OCI-LY1 (cell line): ENCODE measurements at regions not wholly inside any gene's neighbourhood (a gene's known extent, or its start where the extent isn't known, plus 50 kb on each side); places are given as distances from the start of the nearest gene placed in this dataset.

Source experiments
- CTCF ChIP-seq: fragments of 200-600 bp; sonication (generic), shearing (Covaris generic); IDR thresholded peaks from 2 replicates; pipeline ENCODE4 v1.5.1; 2017; ENCODE audit warnings: mild to moderate bottlenecking, antibody characterized with exemption, low read length, moderate library complexity, mixed read lengths
- EZH2 ChIP-seq: fragments of 200-600 bp; sonication (generic), shearing (Covaris generic); IDR thresholded peaks from 2 replicates; pipeline ENCODE4 v1.8.0; 2017; ENCODE audit warnings: borderline replicate concordance, mixed run types, mild to moderate bottlenecking, antibody characterized with exemption, low read length, moderate library complexity, mixed read lengths

- TF ChIP-seq CTCF: no peak
- TF ChIP-seq EZH2: no peak
Observed at GRCh38 chr5:27129926-27130325, 91.5 kb upstream of the CDH9 start.
